GF-D8 (cell line): ENCODE measurements at regions not wholly inside any gene's neighbourhood (a gene's known extent, or its start where the extent isn't known, plus 50 kb on each side); places are given as distances from the start of the nearest gene placed in this dataset.

Source experiments
- DNase-seq: peaks from one replicate; lab custom pipeline; 2025; lab: John Stamatoyannopoulos, UW

GRCh38 chr4:43782391-43782790, 666.2 kb downstream of the KCTD8 start:
- no peak for DNase-seq

GRCh38 chr4:43816116-43816515, 632.5 kb downstream of the KCTD8 start:
- DNase-seq, result no peak

- DNase-seq, result no peak
Observed at GRCh38 chr4:43822621-43823020, 626.0 kb downstream of the KCTD8 start.

- DNase-seq, result no peak
Observed at GRCh38 chr4:43835869-43836268, 612.7 kb downstream of the KCTD8 start.

GRCh38 chr4:43837171-43837570, 611.4 kb downstream of the KCTD8 start:
- no peak for DNase-seq

GRCh38 chr4:43837604-43838003, 611.0 kb downstream of the KCTD8 start:
- no peak for DNase-seq

- DNase-seq, result no peak
Observed at GRCh38 chr4:43842594-43842993, 606.0 kb downstream of the KCTD8 start.

GRCh38 chr4:43843501-43843900, 605.1 kb downstream of the KCTD8 start:
- no peak for DNase-seq

- no peak for DNase-seq
Observed at GRCh38 chr4:43846111-43846587, 602.5 kb downstream of the KCTD8 start.

GRCh38 chr4:43853565-43854264, 594.9 kb downstream of the KCTD8 start:
- no peak for DNase-seq

GRCh38 chr4:43855283-43855682, 593.3 kb downstream of the KCTD8 start:
- DNase-seq, result no peak

GRCh38 chr4:43864616-43865146, 583.9 kb downstream of the KCTD8 start:
- no peak for DNase-seq

GRCh38 chr4:43867908-43868307, 580.7 kb downstream of the KCTD8 start:
- DNase-seq, result no peak

GRCh38 chr4:43875655-43876054, 573.0 kb downstream of the KCTD8 start:
- DNase-seq, result no peak

- no peak for DNase-seq
Observed at GRCh38 chr4:43882470-43882869, 566.1 kb downstream of the KCTD8 start.

GRCh38 chr4:43886196-43886595, 562.4 kb downstream of the KCTD8 start:
- no peak for DNase-seq

- no peak for DNase-seq
Observed at GRCh38 chr4:43898836-43899235, 549.8 kb downstream of the KCTD8 start.

GRCh38 chr4:43903456-43903855, 545.2 kb downstream of the KCTD8 start:
- no peak for DNase-seq

GRCh38 chr4:43918377-43918776, 530.2 kb downstream of the KCTD8 start:
- DNase-seq, result no peak

- DNase-seq, result no peak
Observed at GRCh38 chr4:43932448-43932847, 516.2 kb downstream of the KCTD8 start.

GRCh38 chr4:43943998-43944397, 504.6 kb downstream of the KCTD8 start:
- no peak for DNase-seq

GRCh38 chr4:43959976-43960375, 488.6 kb downstream of the KCTD8 start:
- DNase-seq, result no peak

- DNase-seq, result no peak
Observed at GRCh38 chr4:43968011-43968410, 480.6 kb downstream of the KCTD8 start.

GRCh38 chr4:43983610-43984009, 465.0 kb downstream of the KCTD8 start:
- no peak for DNase-seq
